Dendritic cell treated with granulocyte-macrophage colony-stimulating factor and Interleukin-4, amounts not matched to agents 40 ng/mL and 50 ng/mL, for 4 days (primary cell): ENCODE measurements at regions not wholly inside any gene's neighbourhood (a gene's known extent, or its start where the extent isn't known, plus 50 kb on each side); places are given as distances from the start of the nearest gene placed in this dataset.

Source experiments
- H3K27ac Mint-ChIP-seq: one replicate; pipeline ENCODE4 v1.8.0; 2022; ENCODE audit warnings: mild to moderate bottlenecking, mixed read lengths
- H3K27me3 Mint-ChIP-seq: one replicate; pipeline ENCODE4 v1.8.0; 2022; ENCODE audit warnings: mild to moderate bottlenecking, mixed read lengths
- H3K36me3 Mint-ChIP-seq: one replicate; pipeline ENCODE4 v1.8.0; 2022; ENCODE audit warnings: low read depth, mixed read lengths
- H3K4me1 Mint-ChIP-seq: one replicate; pipeline ENCODE4 v1.8.0; 2022; ENCODE audit warnings: low read depth, mixed read lengths
- H3K4me3 Mint-ChIP-seq: one replicate; pipeline ENCODE4 v1.8.0; 2022; ENCODE audit warnings: mild to moderate bottlenecking, moderate library complexity, mixed read lengths
- H3K9me3 Mint-ChIP-seq: one replicate; pipeline ENCODE4 v1.8.0; 2022; ENCODE audit warnings: mixed read lengths
- intact Hi-C: fragments of 100-400 bp; cut with micrococcal nuclease; formaldehyde crosslinking; loops from one replicate; pipeline ENCODE4 v1.15.0; 2022

DNA sequence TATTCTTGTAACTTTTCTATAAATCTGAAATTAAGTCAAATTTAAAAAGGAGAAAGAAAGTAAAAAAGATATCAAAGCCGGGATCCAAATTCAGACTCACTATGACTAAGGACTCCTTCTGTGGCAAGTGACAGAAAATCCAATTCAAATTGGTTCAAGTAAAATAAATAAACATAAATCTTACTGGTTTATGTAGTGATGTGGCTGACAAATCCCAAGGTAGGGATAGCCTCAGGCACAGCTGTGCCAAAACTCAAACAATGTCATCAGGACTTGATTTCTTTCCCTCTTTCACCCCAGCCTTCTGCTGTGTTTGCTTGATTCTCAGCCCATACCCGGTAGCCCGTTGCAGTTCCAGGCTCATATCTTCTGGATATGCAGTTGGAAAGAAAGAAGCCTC lies 284.6 kb downstream of the SP3 start:
- no peaks in the 10 kb centered on the region for H3K36me3 Mint-ChIP-seq
- no peak overlapping the region for H3K27ac Mint-ChIP-seq
- peaks cover 7% of the 10 kb centered on the region for H3K9me3 Mint-ChIP-seq
- no peak overlapping the region for H3K4me3 Mint-ChIP-seq
- H3K4me1 Mint-ChIP-seq = peaks cover 9% of the 10 kb centered on the region
- H3K27me3 Mint-ChIP-seq = peaks cover 8% of the 10 kb centered on the region
- intact Hi-C loops = no loop called here

DNA sequence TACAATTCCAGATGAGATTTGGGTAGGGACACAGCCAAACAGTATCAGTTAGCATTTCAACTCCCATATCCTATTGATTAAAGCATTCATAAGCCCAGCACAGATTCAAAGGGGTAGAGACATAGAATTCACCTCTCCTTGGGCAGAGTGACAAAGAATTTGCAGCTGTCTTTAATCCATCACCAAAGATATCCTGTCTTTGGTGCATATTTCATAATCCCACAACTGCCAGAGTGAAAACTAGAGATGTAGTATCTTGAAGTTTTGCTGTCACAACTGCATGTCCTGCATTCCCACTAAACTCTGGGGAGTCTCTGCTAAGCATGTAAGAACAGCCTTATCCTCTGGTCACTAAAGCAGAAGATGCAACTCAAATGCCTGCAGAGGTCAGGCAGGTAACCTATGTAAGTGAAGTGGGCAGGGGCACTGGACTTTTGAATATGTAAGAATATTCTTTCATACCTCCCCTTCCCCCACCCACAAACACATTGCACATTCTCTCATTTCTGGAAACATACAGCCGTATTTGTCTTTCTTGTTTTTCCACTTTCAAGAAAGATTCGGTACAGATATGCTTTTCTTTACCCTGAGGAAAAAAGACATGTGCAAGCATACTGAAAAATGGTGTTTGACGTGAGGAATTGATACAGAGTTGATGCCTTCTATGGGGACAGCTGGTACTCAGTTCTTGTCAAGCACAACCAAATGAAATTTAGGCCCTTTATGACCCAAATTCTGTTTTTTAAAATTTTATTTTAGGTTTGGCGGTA lies 283.1 kb downstream of the SP3 start:
- Mint-ChIP-seq H3K36me3 (no peaks in the 10 kb centered on the region), H3K4me1 (peaks cover under 1% of the 10 kb centered on the region), H3K27ac (no peak overlapping the region), H3K9me3 (peaks cover 7% of the 10 kb centered on the region), H3K27me3 (peaks cover 6% of the 10 kb centered on the region), H3K4me3 (no peak overlapping the region)
- intact Hi-C loops = no loop called here

DNA sequence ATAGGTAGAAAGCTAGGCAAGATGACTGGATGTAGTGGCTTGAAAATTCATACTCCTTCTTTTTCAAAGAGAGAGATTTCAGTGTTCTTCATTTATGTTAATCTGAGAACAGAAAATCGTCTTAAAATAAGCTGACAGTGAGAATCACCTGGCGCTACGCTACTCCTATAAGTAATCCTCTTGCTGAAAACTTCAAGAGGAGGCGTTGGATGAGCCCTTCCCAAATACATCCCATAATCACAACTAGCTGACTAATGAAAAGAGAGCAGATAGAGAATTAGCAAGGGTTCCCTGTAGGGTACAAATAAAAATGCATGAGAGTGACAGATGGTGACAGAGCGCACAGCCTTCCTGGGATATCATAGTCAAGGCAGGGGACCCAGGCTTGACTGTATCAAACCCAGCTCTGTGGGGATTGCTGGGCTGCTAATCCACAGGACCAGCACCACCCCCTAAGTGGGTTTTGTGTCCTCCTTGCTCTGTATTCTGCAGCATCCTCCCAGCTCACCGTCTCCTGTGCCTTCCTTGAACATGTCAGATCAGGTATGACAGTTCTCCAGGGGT lies 280.2 kb downstream of the SP3 start:
- no peak overlapping the region for H3K4me3 Mint-ChIP-seq
- no peak overlapping the region for H3K27ac Mint-ChIP-seq

DNA sequence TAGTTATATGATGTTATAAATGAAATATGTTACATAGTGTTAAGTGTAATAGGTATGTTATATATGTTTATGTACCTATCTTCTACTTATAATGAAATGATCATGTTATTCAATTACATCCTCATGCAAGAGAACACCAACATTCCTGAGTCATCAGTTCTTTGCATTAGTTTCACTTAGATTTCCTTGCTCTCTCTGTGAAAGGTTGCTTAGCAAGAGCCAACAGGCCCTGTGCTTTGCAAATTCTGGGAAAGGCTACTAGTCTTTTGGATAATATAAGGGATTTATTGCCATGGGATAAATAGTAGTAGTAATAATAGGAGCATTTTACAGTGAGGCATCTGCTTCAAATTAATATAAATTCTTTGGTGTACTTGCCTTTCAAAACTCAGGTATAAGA lies 274.8 kb downstream of the SP3 start:
- Mint-ChIP-seq H3K27ac (no peak overlapping the region), H3K9me3 (no peaks in the 10 kb centered on the region), H3K4me3 (no peak overlapping the region), H3K27me3 (peaks cover 2% of the 10 kb centered on the region), H3K36me3 (no peaks in the 10 kb centered on the region), H3K4me1 (no peaks in the 10 kb centered on the region)
- intact Hi-C loops = no loop called here

More for the DNA sequence above, 280.2 kb downstream of the SP3 start:
- no peaks in the 10 kb centered on the region for H3K4me1 Mint-ChIP-seq
- H3K9me3 Mint-ChIP-seq = no peaks in the 10 kb centered on the region
- peaks cover 2% of the 10 kb centered on the region for H3K27me3 Mint-ChIP-seq
- H3K36me3 Mint-ChIP-seq = no peaks in the 10 kb centered on the region
- intact Hi-C loops = no loop called here

DNA sequence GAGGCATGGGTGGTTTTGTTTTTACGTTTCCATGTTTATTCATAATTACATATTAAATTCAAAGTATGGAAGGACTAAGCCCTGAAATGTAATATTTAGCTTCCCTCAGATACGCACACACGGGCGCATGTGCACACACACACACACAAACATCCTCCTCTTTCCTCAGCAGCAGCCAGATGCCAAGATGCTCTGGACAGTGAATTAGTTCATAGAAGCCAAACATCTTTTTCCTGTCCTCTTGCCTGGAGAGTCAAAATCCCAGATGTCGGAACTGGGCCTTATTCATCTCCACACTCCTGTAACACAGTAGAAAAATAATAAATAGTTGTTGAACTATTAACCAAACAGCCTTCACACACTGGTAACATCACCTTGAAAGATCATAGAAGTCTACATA lies 273.1 kb downstream of the SP3 start:
- Mint-ChIP-seq H3K27me3 (peaks cover 2% of the 10 kb centered on the region), H3K4me1 (no peaks in the 10 kb centered on the region), H3K9me3 (no peaks in the 10 kb centered on the region), H3K4me3 (no peak overlapping the region), H3K27ac (no peak overlapping the region), H3K36me3 (no peaks in the 10 kb centered on the region)
- intact Hi-C loops = no loop called here

DNA sequence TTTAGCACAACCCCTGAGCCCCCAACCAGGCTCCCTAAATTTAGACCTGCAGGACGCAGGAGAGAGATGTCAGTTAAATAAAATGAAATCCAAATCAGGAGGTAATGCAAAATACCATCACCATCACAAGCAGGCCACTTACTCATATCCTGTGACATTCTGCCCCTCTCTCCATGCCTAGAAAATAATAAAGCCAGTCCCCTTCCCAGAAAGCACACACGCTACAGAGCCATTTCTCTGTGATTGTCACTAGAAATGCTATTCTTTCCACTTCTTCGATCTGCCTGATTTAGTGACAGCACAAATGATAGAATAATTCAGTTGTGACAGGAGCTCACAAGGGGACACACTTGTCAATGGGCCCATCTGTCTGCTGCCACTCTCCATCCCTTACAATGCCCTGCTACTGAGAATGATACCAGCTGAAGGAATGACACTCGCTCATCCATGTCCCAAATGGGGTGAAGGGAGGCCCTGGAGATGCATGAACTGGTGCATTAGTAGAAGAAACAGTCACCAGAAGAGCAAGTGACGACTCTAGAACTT lies 272.1 kb downstream of the SP3 start:
- Mint-ChIP-seq H3K9me3 (no peaks in the 10 kb centered on the region), H3K27me3 (no peaks in the 10 kb centered on the region), H3K36me3 (no peaks in the 10 kb centered on the region), H3K27ac (no peak overlapping the region), H3K4me1 (no peaks in the 10 kb centered on the region), H3K4me3 (no peak overlapping the region)
- intact Hi-C loops = no loop called here

DNA sequence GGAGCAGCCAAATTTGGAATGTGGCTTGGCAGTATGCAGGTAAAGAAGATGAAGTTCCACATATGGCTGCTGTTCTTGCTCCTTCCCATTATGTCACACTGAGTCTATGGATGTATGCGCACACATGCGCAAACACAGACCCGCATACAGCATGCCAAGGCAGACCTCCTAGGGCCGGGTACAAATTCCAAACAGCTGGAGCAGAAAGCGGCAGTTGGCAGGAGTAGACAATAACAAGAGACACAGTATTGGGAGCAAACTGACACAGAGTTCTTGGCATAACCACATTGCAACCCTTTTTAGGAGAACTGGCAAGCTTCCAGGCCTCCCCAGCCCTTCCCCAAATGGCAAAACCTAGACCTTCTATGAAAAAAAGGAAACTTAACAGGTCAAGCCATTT lies 268.9 kb downstream of the SP3 start:
- H3K27me3 Mint-ChIP-seq = no peaks in the 10 kb centered on the region

DNA sequence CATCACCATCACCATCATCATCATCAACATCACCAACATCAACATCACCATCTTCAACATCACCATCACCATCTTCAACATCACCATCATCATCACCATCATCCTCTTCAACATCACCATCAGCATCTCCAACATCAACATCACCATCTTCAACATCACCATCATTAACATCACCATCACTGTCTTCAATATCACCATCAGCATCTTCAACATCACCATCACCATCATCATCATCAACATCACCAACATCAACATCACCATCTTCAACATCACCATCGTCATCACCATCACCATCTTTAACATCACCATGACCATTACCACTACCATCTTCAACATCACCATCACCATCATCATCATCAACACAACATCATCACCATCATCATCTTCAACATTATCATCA lies 267.2 kb downstream of the SP3 start:
- Mint-ChIP-seq H3K9me3 (no peaks in the 10 kb centered on the region), H3K36me3 (no peaks in the 10 kb centered on the region), H3K4me1 (no peaks in the 10 kb centered on the region), H3K27me3 (no peaks in the 10 kb centered on the region), H3K4me3 (no peak overlapping the region), H3K27ac (no peak overlapping the region)
- intact Hi-C loops = no loop called here

More for the DNA sequence above, 268.9 kb downstream of the SP3 start:
- intact Hi-C loops = no loop called here
- Mint-ChIP-seq H3K9me3 (no peaks in the 10 kb centered on the region), H3K4me3 (no peak overlapping the region), H3K4me1 (no peaks in the 10 kb centered on the region), H3K27ac (no peak overlapping the region), H3K36me3 (no peaks in the 10 kb centered on the region)

DNA sequence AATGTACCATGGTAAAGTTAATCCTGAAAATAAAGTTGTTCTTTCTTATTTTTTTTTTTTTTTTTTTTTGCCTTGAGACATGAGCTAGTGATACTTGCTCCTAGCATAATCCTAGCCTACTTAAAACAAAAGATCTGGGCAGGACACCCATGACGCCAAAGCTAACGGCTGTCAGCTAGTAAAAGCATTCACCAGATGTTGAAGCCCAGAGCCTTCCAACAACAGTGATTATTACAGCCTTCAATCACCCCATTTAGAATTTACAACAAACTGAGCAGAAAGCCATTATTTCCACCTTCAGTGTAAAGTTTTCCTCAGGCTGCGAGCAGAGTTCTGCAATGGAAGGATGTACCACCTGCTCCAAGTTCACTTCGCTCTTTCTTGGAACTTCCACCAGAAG lies 259.5 kb downstream of the SP3 start:
- no peaks in the 10 kb centered on the region for H3K27me3 Mint-ChIP-seq
- H3K36me3 Mint-ChIP-seq = no peaks in the 10 kb centered on the region
- no peak overlapping the region for H3K4me3 Mint-ChIP-seq

DNA sequence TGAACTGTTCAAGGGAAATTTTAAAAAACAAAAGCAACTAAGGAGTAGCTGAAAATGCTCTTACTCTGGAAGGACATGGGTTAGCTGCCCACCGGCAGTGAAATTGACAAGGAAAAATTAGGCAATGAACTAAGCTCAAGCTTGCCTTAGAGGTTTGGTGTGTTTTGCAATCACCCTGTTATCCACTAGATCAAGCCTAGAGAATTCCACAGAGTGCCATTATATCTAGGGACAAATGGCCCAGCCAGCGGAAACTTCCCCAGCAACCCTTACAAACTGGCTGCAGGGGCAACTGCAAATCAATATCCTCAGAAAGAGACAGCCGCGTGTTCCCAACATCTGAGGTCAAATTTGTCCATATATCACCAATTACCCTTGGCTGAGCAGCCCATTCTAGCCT lies 258.2 kb downstream of the SP3 start:
- Mint-ChIP-seq H3K9me3 (no peaks in the 10 kb centered on the region), H3K27ac (no peak overlapping the region), H3K27me3 (no peaks in the 10 kb centered on the region), H3K4me3 (no peak overlapping the region), H3K36me3 (no peaks in the 10 kb centered on the region), H3K4me1 (no peaks in the 10 kb centered on the region)
- intact Hi-C loops = no loop called here

More for the DNA sequence above, 259.5 kb downstream of the SP3 start:
- no peak overlapping the region for H3K27ac Mint-ChIP-seq
- no peaks in the 10 kb centered on the region for H3K4me1 Mint-ChIP-seq
- H3K9me3 Mint-ChIP-seq = no peaks in the 10 kb centered on the region
- intact Hi-C loops = no loop called here

DNA sequence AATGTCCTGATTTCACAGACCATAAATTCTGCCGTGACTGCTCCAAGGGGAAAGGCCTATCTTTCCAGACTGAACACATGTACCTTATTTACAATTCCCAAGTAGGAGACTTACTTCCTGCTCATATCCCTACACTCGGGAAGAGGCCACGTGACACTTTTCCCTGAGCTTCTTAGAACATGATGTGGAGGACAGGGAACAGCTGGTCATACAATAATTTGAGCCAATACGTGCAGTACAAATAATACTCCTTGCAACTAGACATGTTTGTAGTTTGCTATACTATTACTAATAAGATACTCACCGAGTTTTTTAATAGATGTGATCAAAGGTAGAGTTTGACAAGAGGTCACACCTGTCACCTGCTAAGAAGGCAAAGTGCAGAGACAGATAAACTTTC lies 256.4 kb downstream of the SP3 start:
- Mint-ChIP-seq H3K27ac (no peak overlapping the region), H3K27me3 (no peaks in the 10 kb centered on the region), H3K4me3 (no peak overlapping the region), H3K4me1 (no peaks in the 10 kb centered on the region), H3K36me3 (no peaks in the 10 kb centered on the region), H3K9me3 (no peaks in the 10 kb centered on the region)
- intact Hi-C loops = no loop called here

DNA sequence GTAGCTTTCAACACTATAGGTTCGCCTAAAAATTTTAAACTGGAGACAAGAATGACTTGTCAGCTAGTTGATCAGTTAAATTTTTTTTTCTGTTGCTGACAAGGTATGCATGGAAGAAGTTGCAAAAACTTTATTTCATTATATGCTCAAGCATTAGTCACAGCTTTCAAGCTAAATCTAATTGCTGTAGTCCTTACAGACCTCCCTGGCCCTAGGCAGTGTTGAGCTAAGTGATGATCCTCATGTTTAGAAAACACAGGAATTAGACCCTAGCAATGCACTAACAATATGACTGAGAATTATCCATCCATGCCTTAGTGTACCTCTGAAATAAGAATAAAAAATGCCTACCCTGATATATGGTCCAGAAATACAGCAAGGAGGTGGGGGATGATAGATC lies 253.4 kb downstream of the SP3 start:
- intact Hi-C loops = no loop called here
- H3K36me3 Mint-ChIP-seq = no peaks in the 10 kb centered on the region
- peaks cover 2% of the 10 kb centered on the region for H3K27me3 Mint-ChIP-seq
- H3K4me1 Mint-ChIP-seq = no peaks in the 10 kb centered on the region
- H3K9me3 Mint-ChIP-seq = no peaks in the 10 kb centered on the region
- no peak overlapping the region for H3K27ac Mint-ChIP-seq
- H3K4me3 Mint-ChIP-seq = no peak overlapping the region

DNA sequence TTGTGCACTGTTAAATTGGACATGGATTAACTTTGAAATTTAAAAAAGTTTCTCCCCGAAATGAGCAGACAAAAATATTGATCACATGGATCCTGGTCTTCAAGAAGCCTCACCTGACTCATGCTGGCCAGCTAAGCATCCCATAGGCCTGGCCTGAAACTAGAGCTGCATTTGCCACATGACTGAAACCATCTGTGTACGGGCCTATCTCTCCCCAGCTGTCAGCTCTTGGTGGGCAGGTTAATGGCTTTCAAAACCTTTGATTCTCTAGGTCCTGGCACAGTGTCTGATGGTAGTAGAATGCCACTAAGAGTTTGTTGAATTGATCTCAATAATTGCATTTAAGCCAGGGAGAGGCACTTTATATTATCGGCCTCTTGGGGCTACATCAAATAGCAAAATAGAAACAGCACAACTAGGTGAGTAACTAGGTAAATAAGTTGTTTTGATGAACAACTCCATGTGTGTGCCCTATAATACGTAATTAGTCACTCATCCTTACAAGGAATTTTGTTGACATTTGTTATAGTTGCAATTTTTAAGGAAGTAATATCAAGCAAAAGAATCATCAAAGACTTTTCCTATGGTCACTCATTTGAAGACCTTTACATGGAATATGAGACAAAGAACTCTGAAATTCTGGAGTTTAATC lies 251.1 kb downstream of the SP3 start:
- Mint-ChIP-seq H3K27ac (no peak overlapping the region), H3K36me3 (no peaks in the 10 kb centered on the region), H3K27me3 (peaks cover 8% of the 10 kb centered on the region), H3K4me1 (no peaks in the 10 kb centered on the region), H3K4me3 (no peak overlapping the region), H3K9me3 (no peaks in the 10 kb centered on the region)
- intact Hi-C loops = no loop called here

DNA sequence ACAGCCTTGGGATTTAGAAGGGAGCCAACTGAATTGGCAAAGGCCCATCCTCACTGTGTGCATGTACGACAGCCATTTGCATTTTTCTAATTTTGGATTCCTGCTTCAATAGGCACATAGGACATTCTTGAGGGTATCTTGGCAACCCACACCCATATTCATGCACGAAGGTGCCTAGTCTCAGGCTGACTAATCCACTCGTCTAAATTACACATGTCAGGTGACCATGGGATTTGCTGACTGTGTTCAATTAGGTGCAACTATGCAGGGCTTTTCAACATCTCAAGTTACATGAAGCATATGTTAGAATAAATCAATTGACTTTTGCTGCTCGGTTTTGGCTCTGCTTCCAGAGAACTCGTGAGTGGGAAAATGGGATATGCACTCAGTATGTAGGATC lies 249.7 kb downstream of the SP3 start:
- Mint-ChIP-seq H3K36me3 (no peaks in the 10 kb centered on the region), H3K4me3 (no peak overlapping the region), H3K9me3 (no peaks in the 10 kb centered on the region), H3K27ac (no peak overlapping the region), H3K27me3 (peaks cover 9% of the 10 kb centered on the region), H3K4me1 (no peaks in the 10 kb centered on the region)
- intact Hi-C loops = no loop called here
